Bone marrow (tissue), 2 donors: ENCODE measurements at regions not wholly inside any gene's neighbourhood (a gene's known extent, or its start where the extent isn't known, plus 50 kb on each side); places are given as distances from the start of the nearest gene placed in this dataset.

Source experiments
- DNase-seq, 2 donors: peaks; one replicate each; lab custom pipeline; 2025; lab: John Stamatoyannopoulos, UW

DNA sequence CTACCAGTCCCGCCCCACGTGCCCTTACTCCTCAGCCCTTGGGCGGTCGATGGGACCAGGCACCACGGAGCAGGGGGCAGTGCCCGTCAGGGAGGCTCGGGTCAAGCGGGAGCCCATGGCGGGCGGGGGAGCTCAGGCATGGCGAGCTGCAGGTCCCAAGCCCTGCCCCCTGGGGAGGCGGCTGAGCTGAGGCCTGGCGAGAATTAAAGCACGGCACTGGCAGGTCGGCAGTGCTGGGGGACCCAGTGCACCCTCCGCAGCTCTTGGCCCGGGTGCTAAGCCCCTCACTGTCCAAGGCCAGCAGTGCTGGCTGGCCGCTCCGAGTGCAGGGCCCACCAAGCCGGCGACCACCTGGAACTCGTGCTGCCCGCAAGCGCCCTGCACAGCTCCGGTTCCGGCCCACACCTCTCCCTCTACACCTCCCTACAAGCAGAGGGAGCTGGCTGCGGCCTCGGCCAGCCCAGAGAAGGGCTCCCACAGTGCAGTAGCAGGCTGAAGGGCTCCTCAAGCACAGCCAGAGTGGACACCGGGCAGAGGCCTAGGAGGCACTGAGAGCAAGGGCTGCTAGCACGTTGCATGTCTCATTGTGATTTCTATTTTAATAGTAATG, 166.8 kb upstream of the FMN2 start:
- DNase-seq = no peak

DNA sequence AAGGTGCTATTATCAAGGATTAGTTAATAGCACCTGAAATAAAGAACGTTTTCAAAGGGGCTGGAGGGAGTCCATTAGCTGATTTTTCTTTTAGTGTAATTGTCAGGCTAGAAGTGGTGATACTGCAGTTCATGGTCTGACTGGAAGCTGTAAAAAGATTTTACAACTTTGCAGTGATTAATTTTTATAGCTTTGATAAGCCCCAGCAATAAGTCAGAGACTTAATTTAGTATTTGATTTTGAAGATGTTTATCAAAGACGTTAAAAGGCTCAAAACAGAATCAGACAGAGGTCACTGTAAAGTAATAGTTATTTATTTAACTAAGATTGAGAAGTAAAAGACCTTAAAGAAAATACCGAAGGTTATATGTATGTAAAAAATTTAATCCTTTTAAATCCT, 165.5 kb upstream of the FMN2 start:
- DNase-seq = no peak

DNA sequence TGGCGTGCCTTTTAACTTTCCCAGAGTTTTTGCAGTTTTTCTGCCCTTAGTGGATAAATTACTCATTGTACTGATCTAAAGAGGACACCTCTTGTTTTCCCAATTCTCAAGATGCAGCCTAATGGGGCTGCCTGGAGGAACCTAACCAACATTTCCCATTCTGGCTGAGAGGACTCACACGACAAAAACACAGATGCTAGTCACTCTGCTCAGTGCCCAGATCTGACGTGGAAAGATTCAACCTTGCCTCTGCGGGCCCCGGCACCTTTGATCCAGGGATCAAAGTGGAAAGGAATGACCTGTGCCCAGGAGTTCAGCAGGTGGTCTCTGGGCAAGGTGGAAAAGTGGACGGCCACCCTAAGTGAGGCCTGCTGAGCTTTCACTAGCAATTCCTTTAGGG, 162.4 kb upstream of the FMN2 start:
- no peak for DNase-seq

DNA sequence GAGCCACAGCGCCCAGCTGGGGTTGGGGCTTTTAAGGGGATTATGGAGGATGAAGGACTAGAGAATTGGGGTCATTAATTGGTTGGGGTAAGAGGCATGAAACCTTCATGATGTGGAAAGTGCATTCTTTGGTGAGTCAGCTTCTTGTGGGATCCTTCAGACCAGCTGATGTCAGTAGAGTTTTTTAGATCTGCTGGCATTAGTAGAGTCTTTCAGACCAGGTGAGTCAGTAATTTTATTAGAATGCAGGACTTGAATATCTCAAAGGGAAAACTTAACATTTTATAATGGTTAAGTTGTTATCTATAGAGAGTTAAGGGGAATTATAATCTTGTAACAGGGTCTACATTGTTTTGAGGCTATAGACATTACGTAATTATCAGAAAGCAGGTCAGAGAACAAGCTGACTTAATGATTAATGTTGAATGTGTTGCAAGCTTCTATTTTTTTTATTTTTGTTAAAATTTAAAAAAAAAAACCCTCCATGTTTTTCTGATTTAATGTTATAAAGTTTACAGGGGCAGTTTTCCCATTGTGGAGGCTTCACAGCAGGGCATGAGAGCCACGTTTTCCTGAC, 160.9 kb upstream of the FMN2 start:
- DNase-seq = no peak

DNA sequence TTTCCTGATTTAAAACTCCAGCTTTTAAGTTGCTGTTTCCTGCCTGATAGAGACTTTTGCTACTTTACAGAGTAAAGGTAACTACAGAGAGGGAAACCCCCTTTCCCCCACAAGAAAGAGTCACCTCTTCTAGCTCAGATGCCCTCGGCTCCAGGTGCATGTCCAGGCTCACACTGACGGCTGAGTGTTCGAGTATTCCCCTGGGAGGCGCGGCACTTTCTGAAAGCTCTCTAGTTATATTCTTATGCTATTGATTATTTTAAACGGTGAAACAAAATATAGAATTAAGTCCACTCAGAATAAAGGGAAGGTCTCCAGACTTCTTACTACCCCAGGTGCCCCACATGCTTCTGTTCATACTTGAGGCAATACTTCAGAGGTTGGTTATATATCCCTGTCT, 160.3 kb upstream of the FMN2 start:
- DNase-seq = no peak

DNA sequence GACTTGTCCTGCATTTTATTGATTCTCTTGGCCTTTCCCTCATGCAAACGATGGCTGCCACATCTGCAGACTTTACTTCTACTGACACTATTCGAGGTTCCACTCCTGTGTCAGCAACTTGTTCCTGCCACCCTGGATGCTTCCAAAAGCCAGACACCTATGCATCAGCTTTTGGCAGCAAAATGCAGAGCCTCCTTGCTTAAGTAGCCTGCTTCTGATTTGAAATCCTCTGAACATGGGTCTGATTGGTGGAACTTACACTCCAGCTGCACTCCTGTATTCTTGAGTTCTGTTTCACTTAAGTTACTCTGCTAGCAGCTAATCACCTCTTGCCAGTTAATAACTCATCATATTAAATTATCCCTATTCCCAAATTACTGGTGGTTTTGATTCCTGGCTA, 152.1 kb upstream of the FMN2 start:
- DNase-seq = no peak

DNA sequence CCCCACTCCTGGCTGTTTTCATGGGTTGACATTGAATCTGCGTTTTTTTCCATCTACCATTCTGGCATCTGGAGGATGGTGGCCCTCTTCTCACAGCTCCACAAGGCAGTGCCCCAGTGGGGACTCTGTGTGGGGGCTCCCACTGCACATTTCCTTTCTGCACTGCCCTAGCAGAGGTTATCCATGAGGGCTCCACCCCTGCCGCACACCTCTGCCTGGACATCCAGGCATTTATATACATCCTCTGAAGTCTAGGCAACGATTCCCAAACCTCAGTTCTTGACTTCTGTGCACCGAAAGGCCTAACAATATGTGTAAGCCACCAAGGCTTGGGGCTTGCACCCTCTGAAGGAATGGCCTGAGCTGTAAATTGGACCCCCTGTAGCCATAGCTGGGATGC, 147.9 kb upstream of the FMN2 start:
- DNase-seq = no peak

DNA sequence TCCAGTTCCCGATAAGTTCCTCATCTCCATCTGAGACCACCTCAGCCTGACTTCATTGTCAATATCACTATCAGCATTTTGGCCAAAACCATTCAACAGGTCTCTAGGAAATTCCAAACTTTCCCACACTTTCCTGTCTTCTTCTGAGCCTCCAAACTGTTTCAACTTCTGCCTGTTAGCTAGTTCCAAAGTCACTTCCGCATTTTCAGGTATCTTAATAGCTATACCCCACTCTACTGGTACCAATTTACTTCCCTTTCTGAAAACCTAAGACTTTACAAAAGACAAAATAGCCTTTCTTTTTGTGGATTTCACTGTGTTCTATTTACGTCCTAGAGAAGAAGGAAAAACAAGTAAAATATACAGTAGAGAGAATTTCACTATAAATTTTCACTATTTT, 147.0 kb upstream of the FMN2 start:
- no peak for DNase-seq

DNA sequence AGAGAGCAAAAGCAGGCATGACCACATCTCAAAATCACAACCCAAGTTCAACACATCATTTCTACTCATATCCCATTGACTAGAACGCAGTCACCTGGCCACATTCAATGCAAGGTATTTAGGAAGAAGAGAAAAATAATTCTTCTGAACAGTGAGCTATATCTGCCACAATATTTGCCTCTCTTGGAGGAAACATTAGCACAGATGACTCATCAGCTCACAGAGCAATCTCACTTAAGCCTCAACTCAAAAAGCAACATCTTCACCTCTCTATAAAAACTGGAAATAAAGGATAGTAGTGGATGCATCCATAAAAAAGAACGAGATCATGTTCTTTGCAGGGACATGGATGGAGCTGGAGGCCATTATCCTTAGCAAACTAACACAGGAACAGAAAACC, 143.9 kb upstream of the FMN2 start:
- no peak for DNase-seq

DNA sequence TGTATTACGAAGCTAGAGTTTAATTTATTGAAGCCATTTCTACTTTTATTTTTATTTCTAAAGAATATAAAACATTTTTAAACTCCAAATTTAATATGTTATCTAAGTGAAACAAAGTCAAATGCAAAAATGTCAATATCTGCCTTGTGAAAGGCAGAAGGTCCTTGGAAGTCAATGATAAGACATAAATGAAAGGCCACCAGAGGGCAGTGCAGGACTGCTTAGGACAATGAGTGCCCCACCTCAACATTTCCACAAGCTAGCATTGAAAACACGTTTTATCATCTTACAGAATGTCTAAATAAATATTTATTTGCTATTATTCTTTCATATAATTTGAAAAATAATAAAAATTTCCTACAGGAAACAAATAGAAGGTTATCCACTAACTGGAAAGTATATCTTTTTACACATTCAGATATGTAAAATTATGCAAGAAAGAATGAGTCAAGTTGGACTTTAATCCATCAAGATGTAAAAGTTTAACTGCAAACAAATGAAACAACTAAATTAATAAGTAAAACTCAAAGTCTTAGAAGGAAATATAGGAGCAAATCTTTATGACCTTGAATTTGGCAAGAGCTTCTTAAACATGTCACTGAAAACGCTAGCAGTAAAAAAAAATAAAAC, 140.1 kb upstream of the FMN2 start:
- no peak for DNase-seq

DNA sequence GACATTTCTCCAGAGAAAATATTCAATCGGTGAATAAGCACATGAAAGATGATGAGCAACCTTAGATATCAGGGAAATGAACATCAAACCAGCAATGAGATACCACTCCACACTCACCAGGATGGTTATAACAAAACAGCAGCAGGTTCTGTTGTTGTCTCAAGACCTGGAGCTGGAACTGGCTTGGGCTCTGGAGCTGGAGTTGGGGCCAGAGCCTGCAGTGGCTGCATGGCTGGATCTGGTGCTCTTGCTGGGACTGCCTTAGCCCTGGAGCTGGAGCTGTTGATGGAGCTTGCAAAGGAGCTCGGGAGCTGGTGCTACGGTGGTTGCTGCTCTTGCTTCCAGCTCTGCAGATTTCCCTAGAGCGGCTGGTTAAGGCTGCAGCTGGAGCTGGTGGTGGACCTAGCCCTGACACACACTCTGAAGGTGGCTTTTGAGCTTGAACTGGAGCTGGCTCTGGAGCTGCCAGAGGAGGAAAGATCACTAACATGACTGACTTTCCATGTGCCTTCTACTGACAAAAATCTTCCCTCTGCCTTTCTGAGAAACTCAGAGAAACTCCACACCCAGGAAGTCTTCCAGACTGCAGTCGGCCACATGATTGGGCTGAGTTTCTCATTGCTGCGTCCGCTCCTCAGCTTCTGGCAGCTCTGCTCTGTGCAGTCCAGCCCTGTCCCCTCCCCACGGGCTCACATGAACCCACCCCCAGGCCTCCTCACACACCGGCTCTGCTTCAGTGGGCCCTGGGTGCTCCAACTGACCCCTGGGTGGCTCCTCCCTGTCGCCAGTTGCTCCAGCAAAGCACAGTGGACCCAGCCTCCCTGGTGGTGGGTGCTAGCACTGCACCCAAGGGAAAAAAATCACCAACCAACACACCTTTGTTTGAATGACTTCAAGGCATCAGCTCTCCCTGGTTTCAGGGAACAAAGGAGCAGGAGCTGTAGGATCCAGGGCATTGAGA, 139.1 kb upstream of the FMN2 start:
- DNase-seq = no peak

DNA sequence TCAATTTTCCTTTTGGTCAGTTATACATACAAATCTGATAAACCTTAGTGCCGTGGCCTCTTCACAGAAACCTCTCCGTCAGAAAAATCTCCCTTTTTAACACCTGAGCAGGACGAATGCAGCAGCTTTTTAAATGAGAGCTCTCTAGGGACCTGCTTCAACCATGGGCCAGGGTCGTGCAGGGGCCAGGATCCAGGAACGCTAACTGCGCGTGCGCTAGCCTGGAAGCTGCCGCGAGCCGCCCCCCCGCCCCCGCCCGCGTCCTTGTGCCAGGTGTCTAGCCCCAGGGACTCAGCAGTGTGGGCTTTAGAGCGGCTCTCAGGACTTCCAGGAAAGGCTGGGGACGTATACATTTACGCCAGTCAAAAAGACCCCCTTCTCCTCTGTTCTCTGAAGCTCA, 136.8 kb upstream of the FMN2 start:
- DNase-seq = no peak

DNA sequence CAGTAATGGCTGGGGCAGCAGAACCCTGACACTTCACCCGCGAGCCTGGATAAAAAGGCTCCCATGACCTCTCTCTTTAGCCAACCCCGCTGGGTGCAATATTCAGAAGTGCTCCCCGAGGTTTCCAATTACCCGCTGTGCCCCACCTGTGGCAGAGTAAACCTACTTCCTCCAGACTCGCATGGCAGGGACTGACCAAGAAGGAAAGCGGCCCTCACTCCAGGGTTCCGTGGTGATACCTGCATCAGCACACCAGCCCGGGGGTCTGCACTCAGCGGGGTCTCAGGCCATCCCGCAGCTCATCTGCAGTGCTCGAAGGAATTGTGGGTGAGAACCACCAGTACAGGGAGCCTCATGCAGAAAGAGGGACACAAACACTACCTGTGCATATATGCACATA, 136.3 kb upstream of the FMN2 start:
- no peak for DNase-seq

DNA sequence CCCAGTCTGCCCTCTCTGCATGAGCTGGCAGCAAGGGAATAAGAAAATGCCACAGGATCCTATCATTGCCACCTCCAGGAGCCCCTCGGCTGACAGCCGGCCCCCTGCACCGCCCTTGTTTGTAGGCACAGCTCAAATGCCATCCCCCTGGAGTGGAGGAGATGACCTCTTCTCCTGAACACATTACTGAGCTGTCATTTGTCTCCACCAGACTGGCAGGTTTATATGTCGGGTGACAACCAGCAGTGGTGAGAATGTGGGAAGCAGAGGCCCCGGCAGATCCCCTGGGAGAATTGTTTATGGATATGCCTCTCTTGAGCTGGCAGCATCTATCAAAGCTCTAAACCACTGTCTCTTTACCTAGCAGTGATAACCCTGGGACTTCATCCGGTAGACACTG, 135.4 kb upstream of the FMN2 start:
- DNase-seq = no peak

DNA sequence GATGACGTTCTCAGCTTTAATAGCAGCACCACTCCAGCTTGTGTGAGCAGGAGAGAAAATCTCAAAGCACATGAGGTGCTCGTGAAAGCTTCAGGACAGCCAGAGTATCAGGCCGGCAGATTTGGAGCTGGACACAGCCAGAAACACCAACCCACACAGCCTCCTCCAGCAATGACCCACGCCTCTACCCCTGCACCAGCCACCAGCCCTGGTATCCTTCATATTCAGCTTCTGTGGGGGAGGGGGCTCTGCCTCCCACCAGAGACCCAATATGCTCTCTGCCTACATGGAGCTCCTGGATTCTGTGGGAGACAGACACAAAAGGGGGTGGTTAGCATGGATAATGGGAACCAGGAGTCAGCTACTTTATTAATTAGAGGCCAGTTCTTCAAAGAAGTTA, 133.6 kb upstream of the FMN2 start:
- DNase-seq = no peak

DNA sequence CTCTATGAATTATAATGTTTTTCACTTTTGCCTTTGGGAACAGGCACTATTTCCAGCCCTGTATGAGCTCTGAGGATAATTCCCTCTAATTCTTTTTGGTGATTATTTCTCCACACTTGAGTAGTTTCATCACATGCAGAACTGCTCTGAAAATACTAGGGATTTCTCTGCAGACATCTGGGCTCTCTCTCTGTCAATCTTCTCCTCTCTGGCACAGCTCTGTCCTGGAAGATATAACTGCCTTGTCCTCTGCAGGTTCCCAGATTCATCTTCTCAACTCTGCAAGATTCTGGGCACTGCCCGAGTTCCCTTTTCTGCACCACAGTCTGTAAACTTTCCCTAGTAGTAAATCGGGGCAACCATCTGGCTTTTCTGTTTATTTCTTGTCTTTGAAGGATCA, 131.3 kb upstream of the FMN2 start:
- no peak for DNase-seq

DNA sequence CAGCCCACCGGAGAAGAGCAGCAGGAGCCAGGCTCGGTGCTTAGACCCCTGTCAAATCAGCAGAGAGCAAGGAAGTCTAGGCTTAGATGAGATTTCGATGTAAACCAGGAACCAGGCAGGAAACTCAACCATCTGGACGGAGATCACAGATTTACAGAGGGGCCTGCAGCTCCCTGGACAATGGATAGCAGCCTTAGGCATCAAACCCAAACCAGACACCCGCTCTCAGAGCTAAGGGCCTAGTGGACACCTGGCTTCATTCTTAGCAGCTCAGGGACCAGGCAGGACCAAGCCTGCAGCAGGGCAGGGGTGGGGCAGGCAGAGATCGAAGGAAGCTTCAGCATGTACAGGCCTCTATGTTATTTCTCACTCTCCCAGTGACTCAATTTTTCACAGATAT, 127.8 kb upstream of the FMN2 start:
- DNase-seq = no peak

DNA sequence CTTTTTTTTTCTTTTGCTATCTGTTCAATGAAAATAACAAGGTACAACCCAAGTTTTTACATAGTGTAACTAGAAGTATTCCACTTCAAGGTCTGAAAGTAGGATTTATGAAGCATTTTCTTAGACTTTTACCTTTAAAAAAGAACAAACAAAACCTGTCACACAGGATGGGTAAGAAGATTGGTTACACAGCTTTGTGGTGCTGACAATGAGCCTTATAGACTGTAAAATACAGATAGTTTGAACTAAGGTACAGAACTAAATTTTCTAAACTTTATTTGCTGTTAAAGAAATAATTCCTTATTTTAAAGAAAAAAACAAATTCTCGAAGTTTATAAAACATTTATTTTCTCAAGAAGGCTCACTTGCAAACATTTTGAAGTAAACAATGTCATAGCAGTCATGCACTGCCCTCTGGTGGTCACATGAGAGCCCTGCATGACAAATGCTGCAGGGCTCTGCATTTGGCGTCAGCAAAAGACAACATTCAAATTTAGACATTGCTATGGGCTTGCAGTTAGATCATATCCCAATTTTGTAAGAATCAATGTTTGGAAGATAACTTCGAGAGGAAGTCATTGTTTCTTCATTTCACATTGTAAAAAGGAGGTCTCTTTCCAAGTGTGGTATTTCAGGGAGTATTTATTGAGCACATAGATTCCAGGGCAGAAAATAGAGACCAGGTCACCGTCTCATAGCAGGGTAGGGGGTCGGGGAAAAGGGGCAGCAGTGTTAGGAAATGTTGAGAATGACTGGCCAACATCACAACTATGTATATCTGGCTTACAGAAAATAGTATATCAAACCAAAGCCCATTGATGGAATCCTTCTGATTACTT, 115.3 kb upstream of the FMN2 start:
- no peak for DNase-seq

DNA sequence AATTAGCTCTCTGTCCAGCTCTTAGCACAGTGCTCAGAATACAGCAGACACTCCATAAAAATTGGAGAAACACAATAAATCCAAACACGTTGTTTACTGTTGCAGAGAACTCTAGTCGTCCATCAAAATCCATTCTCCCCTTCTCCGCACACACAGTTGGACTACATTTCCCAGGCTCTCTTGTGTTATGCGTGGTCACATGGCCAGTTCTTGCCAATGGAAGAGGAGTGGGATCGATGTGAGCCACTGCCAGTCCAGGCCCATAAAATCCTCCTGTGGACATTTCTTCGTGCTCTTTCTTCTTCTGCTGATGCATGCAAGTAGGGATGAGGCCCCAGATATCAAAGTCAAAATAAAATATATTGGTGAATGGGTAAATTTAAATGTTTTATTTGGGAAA, 114.3 kb upstream of the FMN2 start:
- no peak for DNase-seq

DNA sequence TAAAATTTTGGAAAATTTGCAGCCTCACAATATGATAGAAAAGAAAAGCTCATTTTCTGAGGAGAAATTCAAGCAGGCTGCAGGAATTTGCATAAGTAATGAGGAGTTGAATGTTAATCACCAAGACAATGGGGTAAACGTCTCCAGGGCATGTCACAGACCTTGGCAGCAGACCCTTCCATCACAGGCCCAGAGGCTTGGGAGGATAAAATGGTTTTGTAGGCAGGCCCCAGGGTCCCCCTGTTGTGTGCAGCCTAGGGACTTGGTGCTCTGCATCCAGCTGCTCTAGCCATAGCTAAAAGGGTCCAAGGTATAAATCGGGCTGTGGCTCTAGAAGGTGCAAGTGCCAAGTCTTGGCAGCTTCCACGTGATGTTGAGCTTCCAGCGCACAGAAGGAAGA, 112.2 kb upstream of the FMN2 start:
- DNase-seq = no peak

DNA sequence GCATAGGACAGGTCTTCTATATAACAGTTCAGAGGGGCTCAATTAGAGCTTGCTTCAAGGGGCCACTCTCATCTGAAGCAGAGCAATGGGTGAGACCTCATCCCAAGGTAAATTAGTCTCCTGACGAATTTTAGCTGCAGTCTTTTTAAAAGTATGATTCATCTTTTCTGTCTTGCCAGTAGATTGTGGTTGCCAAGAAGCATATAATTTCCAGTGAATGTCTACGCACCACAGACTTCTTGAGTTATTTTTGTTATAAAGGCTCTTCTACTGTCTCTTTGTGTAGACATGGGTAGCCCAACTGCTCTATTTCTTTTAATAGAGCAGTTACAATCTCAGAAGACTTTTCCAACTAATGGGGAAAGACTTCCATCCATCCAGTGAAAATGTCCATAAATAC, 108.9 kb upstream of the FMN2 start:
- no peak for DNase-seq

DNA sequence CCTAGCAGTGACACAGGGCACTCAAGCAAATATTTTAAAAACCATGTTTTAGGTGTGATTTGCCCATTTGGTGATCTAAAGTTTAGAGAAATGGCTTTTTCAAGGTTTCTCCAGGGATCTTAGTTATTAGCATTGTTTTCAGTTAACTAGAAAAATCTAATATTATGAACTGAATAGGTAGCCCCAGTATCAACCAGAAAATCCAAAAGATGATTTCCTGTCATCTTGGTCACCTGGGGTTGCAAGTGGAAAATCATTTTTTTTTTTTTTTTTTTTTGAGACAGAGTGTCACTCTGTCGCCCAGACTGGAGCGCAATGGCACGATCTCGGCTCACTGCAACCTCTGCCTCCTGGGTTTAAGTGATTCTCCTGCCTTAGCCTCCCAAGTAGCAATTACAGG, 106.6 kb upstream of the FMN2 start:
- no peak for DNase-seq
